Psoas muscle (tissue), 7 donors: ENCODE measurements at regions not wholly inside any gene's neighbourhood (a gene's known extent, or its start where the extent isn't known, plus 50 kb on each side); places are given as distances from the start of the nearest gene placed in this dataset.

ENCODE experiments used
- ATAC-seq, 4 donors: fragments of 200-7000 bp; cut with Tn5 transposase; one replicate each; pipeline ENCODE4 v1.9.1; 2020; ENCODE audit warnings: moderate library complexity in 3 of 4, mild to moderate bottlenecking in 2 of 4
- DNase-seq, 2 donors: peaks; one replicate each; pipeline ENCODE4 v3.0.0-alpha.2; 2020
- H3K27ac ChIP-seq: fragments of 200-600 bp; one replicate; pipeline ENCODE4 v1.8.0; 2022
- H3K27me3 ChIP-seq, 3 donors: fragments of 200-600 bp in 1 of 3; one replicate each; pipeline versions ENCODE4 v1.6.1 to v1.8.0; 2013 to 2022; ENCODE audit warnings: low read length in 2 of 3, mild to moderate bottlenecking in 2 of 3, moderate library complexity in 1 of 3; ENCODE audit not compliant: insufficient read depth in 3 of 3
- H3K36me3 ChIP-seq, 2 donors: fragments of 200-600 bp in 1 of 2; one replicate each; pipeline versions ENCODE4 v1.6.1 to v1.8.0; 2013 to 2022; ENCODE audit warnings: low read depth in 1 of 2, mild to moderate bottlenecking in 1 of 2, moderate library complexity in 1 of 2; ENCODE audit not compliant: insufficient read depth in 1 of 2
- H3K4me1 ChIP-seq: fragments of 200-600 bp; one replicate; pipeline ENCODE4 v1.8.0; 2022
- H3K4me3 ChIP-seq: fragments of 200-600 bp; one replicate; pipeline ENCODE4 v1.8.0; 2022; ENCODE audit warnings: mild to moderate bottlenecking
- H3K9me3 ChIP-seq: fragments of 200-600 bp; one replicate; pipeline ENCODE4 v1.8.0; 2022
- CTCF ChIP-seq: fragments of 200-600 bp; IDR thresholded peaks from one replicate; pipeline ENCODE4 v1.8.0; 2022; ENCODE audit warnings: antibody characterized with exemption
- WGBS, 3 donors: extraction: QIAGEN DNeasy Blood & Tissue Kit; methylation state at CpG; one replicate each; pipeline versions ENCODE4 v1.1.6 to v1.1.7; 2013; 5-methylcytosine and 5-hydroxymethylcytosine counted together
- intact Hi-C, 2 donors: fragments of 100-400 bp; cut with DNase I; formaldehyde crosslinking; loops; one replicate each; pipeline versions ENCODE4 v1.11.0 to v1.14.2; 2022
- donor health status: healthy with polysubstance abuse.
- donor health status: DM: no; HTN: no; CAD: no; lungs with moderate emphysema.
- donor health status: Bipolar disorder and iron deficiency.
- donor health status: healthy.
- donor health status: DM: yes; HTN: yes; CAD: no.
- donor health status: DM: no; HTN: no; CAD: no.
- donor health status: DM: yes; HTN: yes; CAD: no.

DNA sequence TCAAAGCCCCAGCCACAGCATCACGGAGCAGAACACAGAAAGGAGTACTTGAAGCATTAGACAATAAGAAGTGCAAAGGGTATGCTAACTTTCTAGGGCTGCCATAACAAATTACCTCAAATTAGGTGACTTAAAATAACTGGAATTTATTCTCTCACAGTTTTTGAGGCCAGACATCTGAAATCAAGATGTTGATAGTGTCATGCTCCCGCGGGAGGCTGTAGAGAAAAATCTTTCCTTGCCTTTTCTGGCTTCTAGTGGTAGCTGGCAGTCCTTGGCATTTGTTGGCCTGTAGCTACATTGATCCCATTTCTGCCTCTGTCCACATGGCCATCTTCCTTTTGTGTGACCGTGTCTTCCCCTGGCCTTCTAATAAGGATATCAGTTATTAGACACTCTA is 51.9 kb upstream of the SPDL1 start:
- Histone ChIP-seq H3K4me1 (no peaks in the 10 kb centered on the region), H3K36me3 (no peaks in the 10 kb centered on the region), H3K27me3 (no peaks in the 10 kb centered on the region), H3K4me3 (no peak overlapping the region), H3K27ac (no peak overlapping the region), H3K9me3 (no peaks in the 10 kb centered on the region)
- 79 to 85% (median 82%) methylated on average over 4 of the region's 4 CpGs for WGBS, 3 donors
- no peak for DNase-seq
- no peak for ATAC-seq
- TF ChIP-seq CTCF: no peak
- intact Hi-C loops: no loop called here

- ATAC-seq: no peak
- no peak for TF ChIP-seq CTCF
Observed at GRCh38 chr5:169527863-169528262, 55.7 kb upstream of the SPDL1 start.

GRCh38 chr5:169527066-169527465 is 56.5 kb upstream of the SPDL1 start:
- Histone ChIP-seq H3K36me3 (no peaks in the 10 kb centered on the region), H3K9me3 (no peaks in the 10 kb centered on the region), H3K27me3 (no peaks in the 10 kb centered on the region), H3K4me3 (no peak overlapping the region), H3K4me1 (no peaks in the 10 kb centered on the region), H3K27ac (no peak overlapping the region)
- WGBS, 3 donors: 66 to 79% (median 71%) methylated on average over 2 of the region's 2 CpGs
- no peak for TF ChIP-seq CTCF
- ATAC-seq (no peak), DNase-seq (no peak)
- intact Hi-C loops: no loop called here

More at GRCh38 chr5:169527863-169528262, 55.7 kb upstream of the SPDL1 start:
- no peaks in the 10 kb centered on the region for H3K36me3 ChIP-seq
- no peaks in the 10 kb centered on the region for H3K9me3 ChIP-seq
- no peak overlapping the region for H3K27ac ChIP-seq
- H3K4me3 ChIP-seq: no peak overlapping the region
- no peaks in the 10 kb centered on the region for H3K27me3 ChIP-seq
- no peaks in the 10 kb centered on the region for H3K4me1 ChIP-seq
- intact Hi-C loops: no loop called here
- DNase-seq: no peak

GRCh38 chr5:169522851-169523250 is 60.7 kb upstream of the SPDL1 start:
- H3K36me3 ChIP-seq: no peaks in the 10 kb centered on the region
- no peak overlapping the region for H3K27ac ChIP-seq
- no peaks in the 10 kb centered on the region for H3K4me1 ChIP-seq
- no peaks in the 10 kb centered on the region for H3K27me3 ChIP-seq
- H3K4me3 ChIP-seq: no peak overlapping the region
- intact Hi-C loops: no loop called here
- no peak for TF ChIP-seq CTCF
- no peak for ATAC-seq
- no peak for DNase-seq
- WGBS, 3 donors: 82 to 97% (median 92%) methylated on average over 3 of the region's 3 CpGs
- H3K9me3 ChIP-seq: peaks cover 5% of the 10 kb centered on the region

DNA sequence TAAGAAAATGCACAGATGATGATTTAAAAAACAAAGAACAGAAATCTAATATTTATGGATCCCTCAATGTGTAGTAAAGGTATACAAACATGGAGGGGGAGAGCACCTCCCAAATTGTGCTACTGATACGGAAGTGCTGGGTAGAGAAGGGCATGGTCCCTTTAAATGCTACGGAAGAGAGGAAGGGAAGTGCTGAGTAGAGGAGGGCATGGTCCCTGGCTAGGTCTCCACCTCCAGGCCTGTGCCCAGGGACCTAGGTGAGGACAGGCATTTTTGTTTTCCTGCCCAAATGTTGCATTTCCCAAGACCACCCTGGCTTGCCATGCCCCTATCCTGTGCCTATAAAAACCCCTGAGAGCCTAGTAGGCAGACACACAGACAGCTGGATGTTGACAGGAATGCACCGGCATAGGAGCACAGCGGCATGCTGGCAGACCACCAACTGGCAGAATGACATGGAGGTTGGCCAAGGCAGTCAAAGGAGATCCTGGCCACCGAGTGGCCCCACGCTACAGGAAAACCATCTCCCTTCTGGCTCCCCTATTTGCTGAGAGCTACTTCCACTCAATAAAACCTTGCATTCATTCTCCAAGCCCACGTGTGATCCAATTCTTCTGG is 62.1 kb upstream of the SPDL1 start:
- H3K27ac ChIP-seq: no peak overlapping the region
- H3K4me1 ChIP-seq: no peaks in the 10 kb centered on the region
- TF ChIP-seq CTCF: no peak
- DNase-seq (no peak), ATAC-seq (no peak)
- no peak overlapping the region for H3K4me3 ChIP-seq
- 20 to 24% (median 22%) methylated on average over 7 of the region's 7 CpGs for WGBS, 3 donors
- H3K9me3 ChIP-seq: peaks cover 5% of the 10 kb centered on the region
- no peaks in the 10 kb centered on the region for H3K27me3 ChIP-seq
- H3K36me3 ChIP-seq: no peaks in the 10 kb centered on the region
- intact Hi-C loops: no loop called here
